Epithelial cell of prostate (primary cell): ENCODE measurements at regions not wholly inside any gene's neighbourhood (a gene's known extent, or its start where the extent isn't known, plus 50 kb on each side); places are given as distances from the start of the nearest gene placed in this dataset.

Experiments used
- DNase-seq: peaks from one replicate; pipeline ENCODE4 v3.0.0-alpha.2; 2011; ENCODE audit warnings: low read depth, low spot score
- H3K27ac ChIP-seq: fragments of 450-650 bp; 2 replicates; pipeline ENCODE4 v1.5.1; 2017; ENCODE audit warnings: mild to moderate bottlenecking

DNA sequence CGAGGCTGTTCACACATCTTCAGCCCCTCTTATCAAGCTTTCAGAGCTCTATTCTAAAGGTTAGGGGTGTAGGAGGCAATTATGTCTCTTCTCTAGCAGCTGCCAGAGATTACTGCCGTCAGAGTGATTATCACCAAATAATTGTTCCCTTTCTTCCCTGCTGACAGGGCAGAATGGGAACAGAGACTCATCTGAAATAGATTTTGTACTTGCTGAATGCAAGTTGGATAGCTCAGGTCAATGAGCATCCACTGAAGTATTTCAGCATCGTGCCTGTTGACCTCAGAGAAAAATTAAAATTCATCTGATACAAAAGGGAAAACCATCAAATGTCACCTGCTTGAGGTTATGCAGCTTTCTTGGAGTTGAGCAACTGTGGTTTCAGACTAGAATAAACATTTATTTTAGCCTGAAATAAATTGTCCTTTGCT lies 213.7 kb upstream of the MAP3K1 start:
- no peak overlapping the region for H3K27ac ChIP-seq
- no peak for DNase-seq

DNA sequence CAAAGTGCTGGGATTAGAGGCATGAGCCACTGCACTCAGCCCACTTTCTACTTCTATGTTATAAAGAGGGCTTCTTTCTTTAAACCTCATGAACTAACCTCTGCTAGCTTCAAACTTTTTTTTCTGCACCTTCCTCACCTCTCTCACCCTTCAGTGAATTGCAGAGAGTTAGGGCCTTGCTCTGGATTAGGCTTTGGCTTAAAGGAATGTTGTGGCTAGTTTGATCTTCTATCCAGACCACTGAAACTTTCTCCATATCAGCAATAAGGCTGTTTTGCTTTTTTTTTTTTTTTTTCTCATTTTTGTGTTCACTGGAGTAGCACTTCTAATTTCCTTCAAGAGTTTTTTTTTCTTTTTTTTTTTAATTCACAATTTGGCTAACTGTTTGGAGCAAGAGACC lies 216.4 kb upstream of the MAP3K1 start:
- no peak overlapping the region for H3K27ac ChIP-seq
- no peak for DNase-seq

DNA sequence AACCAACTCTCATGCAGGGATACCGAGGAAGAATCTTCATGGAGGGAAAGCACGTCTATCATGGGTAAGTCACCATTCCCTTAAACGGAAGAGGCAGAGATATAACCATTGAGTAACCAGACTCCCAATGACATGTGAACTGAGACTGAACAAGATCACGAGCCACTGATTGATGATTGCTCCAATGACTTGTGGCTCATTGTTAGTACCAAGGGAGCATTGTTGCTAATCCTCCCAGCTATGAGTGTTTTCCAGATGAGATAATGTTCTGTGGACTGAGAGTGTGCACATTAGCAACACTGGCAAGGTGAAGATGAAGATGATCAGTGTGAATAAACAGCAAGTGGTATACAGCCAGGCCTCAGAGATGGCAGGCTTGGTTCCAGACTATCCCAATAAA lies 219.2 kb upstream of the MAP3K1 start:
- no peak for DNase-seq
- no peak overlapping the region for H3K27ac ChIP-seq

DNA sequence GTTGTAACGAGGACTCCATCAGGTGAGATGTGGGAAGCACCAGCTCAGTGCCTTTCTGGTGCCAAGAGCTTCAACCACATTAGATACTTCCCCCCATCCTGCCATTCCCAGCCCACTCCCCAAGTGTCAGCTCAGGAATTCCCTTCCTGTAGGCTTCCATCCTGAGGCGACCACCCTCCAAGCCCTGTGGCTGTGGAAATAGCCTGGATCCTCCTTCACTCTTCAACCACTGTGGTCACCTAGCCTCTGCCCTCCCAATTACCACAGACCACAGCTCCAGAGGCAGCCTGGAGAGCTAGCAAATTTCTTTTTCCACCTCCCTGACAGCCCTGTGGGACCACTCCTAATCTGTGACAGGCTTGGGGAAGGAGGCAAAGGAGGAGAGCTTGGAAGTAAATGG lies 219.8 kb upstream of the MAP3K1 start:
- DNase-seq, result no peak
- H3K27ac ChIP-seq, result no peak overlapping the region

DNA sequence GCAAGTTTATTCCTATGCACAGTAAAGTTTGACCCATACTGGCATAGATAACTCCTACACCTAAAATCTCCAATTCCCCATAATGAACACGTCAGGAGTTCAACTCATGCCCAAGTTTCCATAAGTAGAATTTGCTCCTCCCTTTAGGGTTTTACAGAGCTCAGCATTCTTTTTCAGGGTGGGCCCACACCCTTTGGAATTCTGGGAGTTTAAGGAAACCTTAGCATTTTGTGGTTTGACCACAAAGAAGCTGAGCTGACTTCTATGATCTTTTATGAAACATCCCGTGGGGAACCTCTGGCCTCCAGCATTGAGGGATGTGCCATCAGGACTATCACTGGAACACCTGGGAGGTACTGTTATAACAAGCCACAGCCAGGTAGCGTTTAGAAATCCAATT lies 220.6 kb upstream of the MAP3K1 start:
- H3K27ac ChIP-seq, result no peak overlapping the region
- DNase-seq, result no peak

DNA sequence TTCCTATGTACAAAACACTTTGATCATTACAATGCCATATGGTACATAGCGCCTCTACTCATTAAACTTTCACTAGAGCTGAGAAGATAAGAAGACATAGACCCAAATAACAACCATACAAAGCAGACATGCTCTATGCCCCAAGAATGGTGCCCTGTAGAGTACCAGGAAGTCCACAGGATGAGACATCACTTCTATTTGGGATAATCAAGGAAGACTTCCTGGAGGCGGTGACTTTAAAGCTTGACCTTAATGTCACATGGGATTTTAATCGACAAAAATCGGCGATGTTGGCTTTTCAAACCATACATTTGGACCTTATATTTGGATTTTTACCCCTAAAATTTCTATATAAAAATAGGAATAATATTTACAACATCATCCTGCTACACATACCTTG lies 224.3 kb upstream of the MAP3K1 start:
- DNase-seq, result no peak
- H3K27ac ChIP-seq, result no peak overlapping the region

DNA sequence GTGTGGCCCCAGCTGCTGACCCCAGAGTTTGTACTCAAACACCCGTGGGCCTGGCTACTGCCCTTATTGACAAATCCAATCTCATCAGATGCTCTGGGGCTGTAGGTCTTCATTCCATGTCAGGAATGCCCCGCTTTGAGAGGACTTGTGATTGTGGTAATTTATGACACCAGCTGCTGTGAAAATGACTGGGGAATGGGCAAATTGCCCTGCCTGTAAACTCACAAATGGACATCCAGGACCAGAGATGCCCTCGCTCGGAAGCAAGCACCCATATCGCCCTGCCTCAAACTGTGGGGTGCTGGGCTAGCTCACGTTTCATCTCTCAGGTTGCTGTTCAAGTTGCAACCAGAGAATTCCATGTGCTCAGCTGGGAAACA lies 225.9 kb upstream of the MAP3K1 start:
- no peak for DNase-seq
- no peak overlapping the region for H3K27ac ChIP-seq

DNA sequence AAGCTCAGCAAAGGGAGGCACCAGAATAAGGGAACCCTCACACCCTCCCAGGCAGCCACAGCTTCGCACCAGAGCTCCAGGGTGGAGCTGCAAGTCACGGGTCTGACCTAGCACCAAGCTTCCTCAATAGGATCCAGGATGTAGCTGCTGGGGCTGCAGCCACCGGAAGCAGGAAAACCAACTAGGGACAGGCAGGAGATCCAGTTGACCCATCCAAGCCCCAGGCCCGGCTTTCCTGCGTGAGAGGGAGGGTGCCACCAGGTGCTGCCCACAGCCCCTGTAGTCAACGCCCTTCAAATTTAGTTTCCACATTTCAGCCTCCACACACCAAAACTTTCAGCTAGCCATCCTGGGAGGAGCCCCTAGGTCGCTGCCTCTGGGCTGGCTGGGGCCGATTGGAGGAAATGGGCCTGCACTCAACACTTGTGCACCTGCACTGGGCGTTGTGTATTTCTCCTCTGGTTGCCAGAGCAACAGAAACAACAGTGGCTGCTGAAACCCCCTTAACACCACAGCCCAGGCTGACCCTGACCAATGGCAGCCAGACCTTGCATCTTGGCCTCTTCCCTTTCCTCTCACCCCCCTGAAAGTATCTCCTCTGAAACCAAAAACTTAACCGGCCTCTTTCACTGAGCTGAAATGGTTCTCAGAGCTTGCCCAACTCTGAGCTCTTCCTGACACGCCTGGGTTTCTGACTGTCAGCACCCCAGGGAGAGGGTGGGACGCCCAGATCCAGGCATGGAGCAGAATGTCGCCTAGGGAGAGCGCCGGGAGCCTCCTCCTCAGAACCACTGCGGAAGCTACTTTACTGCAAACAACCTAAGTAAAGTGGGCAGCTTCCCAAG lies 226.5 kb upstream of the MAP3K1 start:
- DNase-seq, result no peak
- H3K27ac ChIP-seq, result no peak overlapping the region

DNA sequence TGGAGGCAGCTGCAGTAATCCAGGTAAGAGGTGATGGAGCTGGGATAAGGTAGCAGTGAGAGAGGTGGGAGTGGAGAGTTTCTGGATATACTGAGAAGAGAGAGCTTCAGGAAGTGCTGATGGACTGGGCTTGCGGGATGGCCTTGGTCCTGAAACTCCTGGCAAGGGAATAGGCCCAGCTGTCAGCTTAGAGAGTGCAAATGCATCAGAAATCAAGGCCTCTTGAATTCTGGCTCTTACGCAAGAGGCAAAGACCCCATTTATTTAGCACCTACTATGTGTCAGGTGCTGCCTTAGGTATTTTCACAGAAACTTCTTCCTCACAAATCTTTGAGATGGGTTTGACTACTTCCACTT lies 227.2 kb upstream of the MAP3K1 start:
- H3K27ac ChIP-seq, result no peak overlapping the region
- no peak for DNase-seq

DNA sequence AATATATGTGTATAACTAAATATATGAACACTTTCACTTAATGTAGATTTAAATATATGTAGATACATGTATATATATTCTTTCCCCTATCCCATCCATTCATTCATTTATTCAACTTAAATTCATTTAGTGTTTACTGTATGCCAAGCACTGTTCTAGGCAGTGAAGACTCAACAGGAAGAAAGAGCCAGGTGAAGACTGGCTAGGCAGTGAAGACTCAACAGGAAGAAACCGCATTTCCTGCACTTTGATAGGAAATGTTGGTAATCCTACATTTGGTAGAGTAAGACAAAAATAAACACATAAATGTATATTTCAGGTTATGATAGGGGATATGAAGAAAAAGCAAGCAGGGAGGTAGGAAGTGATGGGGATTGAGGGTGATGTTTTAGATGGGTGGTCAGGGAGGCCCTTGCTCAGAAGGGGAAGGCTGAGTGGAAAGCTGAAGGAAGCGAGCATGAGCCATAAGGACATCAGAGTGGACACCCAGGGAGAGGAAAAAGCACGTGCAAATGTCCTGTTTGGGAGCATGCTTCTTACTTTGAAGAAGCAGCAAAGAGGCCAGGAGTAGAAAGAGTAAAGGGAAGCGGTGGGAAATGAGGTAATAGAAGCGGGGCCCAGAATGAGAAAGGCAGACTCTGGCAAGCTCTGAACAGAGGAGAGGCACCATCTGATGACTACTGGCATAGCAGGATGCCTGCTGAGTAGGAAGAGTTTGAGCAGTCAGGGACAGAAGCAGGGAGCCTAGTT lies 227.8 kb upstream of the MAP3K1 start:
- H3K27ac ChIP-seq, result no peak overlapping the region
- no peak for DNase-seq

DNA sequence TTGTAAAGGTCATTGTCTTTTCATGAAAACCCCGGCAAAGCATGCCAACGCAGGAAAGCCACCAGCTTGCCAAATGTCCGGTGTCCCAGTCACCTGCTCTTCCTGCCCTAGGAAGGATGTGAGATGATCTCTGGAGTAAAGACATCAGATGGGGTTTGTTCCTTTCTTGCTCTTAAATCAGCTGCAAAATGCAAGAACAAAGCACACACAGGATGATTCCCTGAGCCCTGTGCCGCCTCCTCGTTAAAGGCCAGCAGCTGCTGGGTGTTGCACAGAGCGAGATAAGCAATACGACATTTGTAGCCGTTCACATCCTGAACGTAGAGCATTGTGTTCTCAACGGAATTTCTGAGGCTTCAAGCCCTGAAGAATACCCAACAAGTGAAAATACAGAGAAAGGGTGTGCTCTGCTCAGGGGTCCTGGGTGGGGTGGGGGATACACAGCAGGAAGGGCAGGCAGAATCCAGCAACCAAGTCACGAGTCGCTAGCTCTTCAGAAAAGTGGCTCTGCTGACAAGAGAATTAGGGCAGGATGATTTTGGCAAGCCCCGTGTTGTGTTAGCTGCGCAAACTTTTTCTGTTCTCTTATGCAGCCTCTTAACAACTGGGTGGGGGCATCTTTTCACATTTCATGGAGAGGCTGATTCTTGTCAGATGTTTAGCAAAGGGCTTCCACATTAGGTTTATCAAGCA lies 229.2 kb upstream of the MAP3K1 start:
- no peak overlapping the region for H3K27ac ChIP-seq
- no peak for DNase-seq

DNA sequence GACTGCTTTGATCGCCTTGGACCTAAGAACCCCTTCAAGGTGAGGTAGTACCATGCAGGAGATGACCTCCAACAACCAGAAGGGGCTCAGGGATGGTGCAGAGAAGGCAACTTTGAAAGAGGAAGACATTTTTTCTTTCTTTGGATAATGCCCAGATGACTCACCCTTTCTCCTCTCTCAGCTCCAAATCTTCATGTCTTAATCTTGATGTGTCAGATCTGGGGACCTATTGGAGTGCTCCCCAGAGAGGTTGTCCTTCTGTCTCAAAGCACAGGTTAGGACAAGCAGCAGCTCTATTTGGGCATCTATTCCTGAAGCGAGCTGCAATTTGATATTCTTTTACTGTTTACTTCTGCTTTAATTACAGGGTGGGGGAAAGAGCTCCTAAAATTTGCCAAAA lies 229.9 kb upstream of the MAP3K1 start:
- peak; percentile 39 for DNase-seq
- no peak overlapping the region for H3K27ac ChIP-seq

DNA sequence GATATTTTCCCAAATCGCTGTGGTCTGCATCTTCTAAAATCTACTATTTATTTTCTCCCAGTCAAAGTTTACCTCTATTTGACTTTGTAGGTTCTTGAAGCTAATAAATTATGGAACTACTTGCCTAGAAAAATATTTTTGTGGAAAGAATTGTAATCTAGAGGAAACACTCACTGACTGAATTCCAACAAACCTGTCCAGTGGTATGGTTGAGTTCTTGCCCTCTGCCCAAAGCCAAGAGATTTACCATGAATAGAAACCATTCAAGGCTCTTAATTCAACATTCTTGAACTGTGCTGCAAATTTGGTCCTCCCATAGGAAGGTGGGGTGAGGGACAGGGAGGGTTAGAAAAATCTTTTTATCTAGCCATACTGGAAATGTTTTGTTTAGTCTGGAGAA lies 233.9 kb upstream of the MAP3K1 start:
- DNase-seq, result no peak
- no peak overlapping the region for H3K27ac ChIP-seq

DNA sequence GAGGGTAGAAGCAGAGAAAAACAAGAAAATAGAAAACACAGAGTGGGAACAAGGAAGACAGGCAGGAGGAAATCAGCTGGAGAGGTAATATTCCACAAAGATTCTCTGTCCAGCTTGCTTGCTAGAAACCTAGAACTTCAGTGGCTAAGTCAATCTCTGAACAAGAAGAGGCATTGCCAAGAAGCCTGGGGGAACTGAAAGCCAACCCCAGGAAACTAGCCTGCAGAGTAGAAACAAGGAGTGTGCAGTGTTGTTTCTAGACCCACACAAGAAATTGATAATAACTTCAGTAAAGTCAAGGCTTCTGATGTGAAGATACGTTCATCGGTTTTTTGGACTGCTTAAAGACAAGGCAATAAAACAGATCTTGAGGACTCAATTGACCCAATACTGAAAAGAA lies 234.5 kb upstream of the MAP3K1 start:
- no peak for DNase-seq
- H3K27ac ChIP-seq, result no peak overlapping the region

DNA sequence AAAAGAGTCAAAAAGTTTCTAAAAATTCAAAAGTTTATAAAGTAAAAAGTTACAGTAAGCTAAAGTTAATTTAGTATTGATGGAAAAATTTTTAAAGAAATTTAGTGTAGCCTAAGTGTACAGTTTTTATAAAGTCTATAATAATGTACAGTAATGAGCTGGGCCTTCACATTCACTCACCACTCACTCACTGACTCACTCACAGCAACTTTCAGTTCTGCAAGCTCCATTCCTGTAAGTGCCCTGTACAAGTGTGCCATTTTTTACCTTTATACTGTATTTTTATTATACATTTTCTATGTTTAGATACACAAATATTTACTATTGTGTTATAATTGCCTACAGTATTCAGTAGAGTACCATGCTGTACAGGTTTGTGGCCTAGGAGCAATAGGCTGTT lies 239.5 kb upstream of the MAP3K1 start:
- DNase-seq, result no peak
- no peak overlapping the region for H3K27ac ChIP-seq

DNA sequence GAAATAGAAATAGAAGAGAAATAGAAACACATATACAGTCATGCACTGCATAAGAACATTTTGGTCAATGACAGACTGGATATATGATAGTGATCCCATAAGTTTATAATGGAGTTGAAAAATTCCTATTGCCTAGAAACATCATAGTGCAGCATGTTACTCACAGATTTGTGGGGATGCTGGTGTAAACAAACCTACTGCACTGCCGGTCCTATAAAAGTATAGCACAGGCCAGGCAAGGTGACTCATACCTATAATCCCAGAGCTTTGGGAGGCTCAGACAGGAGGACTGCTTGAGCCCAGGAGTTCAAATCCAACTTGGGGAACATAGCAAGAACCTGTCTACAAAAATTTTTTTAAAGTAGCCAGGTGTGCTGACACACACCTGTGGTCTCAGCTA lies 240.6 kb upstream of the MAP3K1 start:
- H3K27ac ChIP-seq, result no peak overlapping the region
- DNase-seq, result no peak

DNA sequence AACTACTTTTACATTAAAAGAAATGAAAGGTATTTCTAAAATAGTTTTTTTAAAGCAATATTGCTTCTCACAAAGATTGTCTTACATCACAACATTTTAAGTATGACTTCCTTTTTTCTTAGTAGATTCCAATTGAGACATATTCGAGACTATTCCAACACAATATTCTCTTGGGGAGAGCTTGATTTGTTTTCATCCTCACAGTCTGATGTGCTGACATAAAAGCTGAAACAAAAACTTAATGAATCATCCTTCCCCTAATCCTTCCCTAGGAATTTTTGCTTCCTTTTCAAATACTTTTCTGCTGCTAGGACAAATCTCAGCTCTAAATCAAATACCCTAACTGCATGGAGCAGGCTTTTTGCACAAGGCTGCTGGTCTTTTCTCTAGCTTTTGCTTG lies 245.8 kb upstream of the MAP3K1 start:
- no peak overlapping the region for H3K27ac ChIP-seq
- DNase-seq, result no peak

DNA sequence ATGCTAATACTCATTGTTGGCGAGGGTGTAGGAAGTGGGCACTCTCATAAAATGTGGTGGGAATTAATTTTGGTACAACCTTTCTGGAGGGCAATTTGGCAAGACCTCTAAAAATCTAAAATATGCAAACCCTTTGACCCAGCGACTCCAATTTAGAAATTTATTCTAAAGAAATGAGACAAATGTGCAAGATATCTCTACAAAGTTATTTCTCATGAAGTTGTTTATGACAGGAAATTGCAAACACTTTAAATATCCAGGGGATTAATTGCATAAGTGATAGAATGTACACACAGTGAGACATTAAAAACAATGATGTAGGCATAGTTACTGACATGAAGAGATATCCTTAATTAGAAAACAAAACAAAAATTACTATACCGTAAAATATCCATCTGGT lies 246.3 kb upstream of the MAP3K1 start:
- no peak overlapping the region for H3K27ac ChIP-seq
- no peak for DNase-seq

DNA sequence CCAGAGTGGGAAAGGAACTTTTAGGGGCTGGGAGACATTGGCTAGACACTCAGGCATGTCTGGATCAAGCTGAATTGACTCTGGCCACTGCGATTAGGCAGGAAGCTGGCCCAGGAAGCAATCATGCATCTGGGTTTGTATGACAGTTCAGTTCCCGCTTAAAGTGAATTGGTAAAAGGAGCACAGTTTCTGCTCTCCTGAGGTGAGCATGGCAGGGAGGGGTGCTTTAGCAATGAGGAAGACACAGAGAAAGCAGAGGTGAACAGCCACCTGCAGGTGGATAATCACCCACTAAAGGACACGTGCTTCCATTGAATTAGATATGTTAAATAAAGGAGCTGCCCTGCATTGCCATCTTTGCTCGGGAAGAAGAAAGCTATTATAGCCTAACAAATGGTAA lies 248.1 kb upstream of the MAP3K1 start:
- H3K27ac ChIP-seq, result no peak overlapping the region
- DNase-seq, result no peak

DNA sequence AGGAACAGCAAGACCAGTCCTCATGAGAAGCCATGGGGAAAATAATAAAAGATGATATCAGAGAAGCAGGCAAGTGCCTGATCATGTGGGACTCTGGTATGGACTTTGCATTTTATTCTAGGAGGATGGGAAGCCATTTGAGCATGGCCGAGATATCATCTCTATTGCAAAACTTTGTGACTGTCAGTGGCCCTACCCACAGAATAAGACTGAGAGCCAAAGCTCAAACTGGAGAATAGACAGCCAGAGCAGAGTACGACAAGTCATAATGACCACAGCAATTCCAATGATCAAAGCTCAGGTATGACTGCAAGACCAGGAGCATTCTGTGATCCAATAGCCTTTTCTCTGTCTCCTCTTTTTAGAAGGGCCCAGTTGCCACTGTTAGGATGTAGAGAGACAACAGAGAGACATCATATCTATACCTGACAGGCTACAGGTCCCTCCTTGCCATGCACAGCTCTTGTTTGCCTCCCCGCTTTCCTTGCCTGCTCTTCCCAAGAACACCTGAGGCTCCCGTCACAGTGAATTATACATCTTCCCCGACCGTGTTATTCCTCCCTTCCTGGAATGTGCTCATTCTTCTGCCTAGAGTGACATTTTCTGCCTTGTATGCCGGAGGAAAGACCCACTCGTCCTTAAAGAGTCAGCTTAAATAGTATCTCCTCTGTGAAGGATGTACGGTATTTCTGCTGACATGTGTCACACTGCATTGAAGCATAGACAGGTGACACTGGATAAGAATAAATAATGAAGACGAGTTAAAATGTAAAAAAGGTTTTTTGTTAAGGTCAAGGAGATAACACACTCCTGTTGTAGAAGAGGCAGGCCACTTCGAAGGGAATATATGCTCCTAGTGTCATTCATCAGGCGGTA lies 248.7 kb upstream of the MAP3K1 start:
- no peak for DNase-seq
- H3K27ac ChIP-seq, result no peak overlapping the region
